SH-SY5Y (cell line): ENCODE measurements at regions not wholly inside any gene's neighbourhood (a gene's known extent, or its start where the extent isn't known, plus 50 kb on each side); places are given as distances from the start of the nearest gene placed in this dataset.

Source experiments
- GATA2 ChIP-seq: IDR thresholded peaks from 2 replicates; pipeline ENCODE4 v1.6.1; 2011; ENCODE audit warnings: mild to moderate bottlenecking, low read depth, low read length
- GATA3 ChIP-seq: IDR thresholded peaks from 2 replicates; pipeline ENCODE4 v1.6.1; 2011; ENCODE audit warnings: low read depth, mild to moderate bottlenecking, low read length, moderate library complexity

- TF ChIP-seq GATA3 (no peak), GATA2 (no peak)
Measured at GRCh38 chr12:27133022-27133590, 50.7 kb upstream of the C12orf71 start.

- TF ChIP-seq GATA2 = no peak
Measured at GRCh38 chr12:27140478-27140969, 58.1 kb upstream of the C12orf71 start.

GRCh38 chr12:27142101-27142721 is 59.8 kb upstream of the C12orf71 start:
- TF ChIP-seq GATA3 (no peak), GATA2 (no peak)

- TF ChIP-seq GATA2 = no peak
- TF ChIP-seq GATA3 = no peak
Measured at GRCh38 chr12:27143256-27144069, 61.1 kb upstream of the C12orf71 start.

GRCh38 chr12:27148373-27148772 is 66.0 kb upstream of the C12orf71 start:
- TF ChIP-seq GATA3 (no peak), GATA2 (no peak)

GRCh38 chr12:27148791-27149190 is 66.4 kb upstream of the C12orf71 start:
- no peak for TF ChIP-seq GATA3
- TF ChIP-seq GATA2 = no peak

- TF ChIP-seq GATA2 = no peak
- no peak for TF ChIP-seq GATA3
Measured at GRCh38 chr12:27151479-27151878, 69.1 kb upstream of the C12orf71 start.

GRCh38 chr12:27158297-27158696 is 75.9 kb upstream of the C12orf71 start:
- TF ChIP-seq GATA3 (no peak), GATA2 (no peak)

- TF ChIP-seq GATA2 = no peak
- TF ChIP-seq GATA3 = no peak
Measured at GRCh38 chr12:27161458-27162228, 79.3 kb upstream of the C12orf71 start.

- TF ChIP-seq GATA2 = no peak
- TF ChIP-seq GATA3 = no peak
Measured at GRCh38 chr12:27162229-27162537, 79.8 kb upstream of the C12orf71 start.

GRCh38 chr12:27163048-27163715 is 80.8 kb upstream of the C12orf71 start:
- TF ChIP-seq GATA2 (no peak), GATA3 (no peak)

GRCh38 chr12:27163894-27164293 is 80.2 kb upstream of the STK38L start:
- TF ChIP-seq GATA3 (no peak), GATA2 (no peak)

GRCh38 chr12:27164330-27165040 is 79.6 kb upstream of the STK38L start:
- TF ChIP-seq GATA3 = no peak
- no peak for TF ChIP-seq GATA2
